COLO829 (cell line): ENCODE measurements at regions not wholly inside any gene's neighbourhood (a gene's known extent, or its start where the extent isn't known, plus 50 kb on each side); places are given as distances from the start of the nearest gene placed in this dataset.
"Not testable (repeated sequence)": the region's sequence is repeated elsewhere in the genome, so short reads cannot be mapped to it uniquely, and the experiment has no call there.

ENCODE experiments used
- DNase-seq: peaks from one replicate; pipeline ENCODE4 v3.0.0; 2012; ENCODE audit warnings: low spot score

DNA sequence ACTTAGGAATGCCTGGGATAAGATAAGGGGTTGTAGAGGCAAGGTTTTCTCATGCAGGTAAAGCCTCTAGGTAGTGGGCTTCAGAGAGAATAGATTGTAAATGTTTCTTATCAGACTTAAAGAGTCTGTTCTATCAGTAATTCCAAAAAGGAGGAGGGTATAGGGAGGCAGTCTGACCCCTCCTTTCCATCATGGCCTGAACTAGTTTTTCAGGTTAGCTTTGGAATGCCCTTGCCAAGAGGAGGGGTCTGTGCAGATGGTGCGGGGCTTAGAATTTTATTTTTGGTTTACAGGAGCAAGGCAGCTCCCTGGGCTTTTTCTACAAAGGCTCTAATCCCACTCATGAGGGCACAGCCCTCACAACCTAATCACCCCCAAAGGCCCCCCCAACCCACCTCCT, 135.0 kb downstream of the B3GNT2 start:
- no peak for DNase-seq

DNA sequence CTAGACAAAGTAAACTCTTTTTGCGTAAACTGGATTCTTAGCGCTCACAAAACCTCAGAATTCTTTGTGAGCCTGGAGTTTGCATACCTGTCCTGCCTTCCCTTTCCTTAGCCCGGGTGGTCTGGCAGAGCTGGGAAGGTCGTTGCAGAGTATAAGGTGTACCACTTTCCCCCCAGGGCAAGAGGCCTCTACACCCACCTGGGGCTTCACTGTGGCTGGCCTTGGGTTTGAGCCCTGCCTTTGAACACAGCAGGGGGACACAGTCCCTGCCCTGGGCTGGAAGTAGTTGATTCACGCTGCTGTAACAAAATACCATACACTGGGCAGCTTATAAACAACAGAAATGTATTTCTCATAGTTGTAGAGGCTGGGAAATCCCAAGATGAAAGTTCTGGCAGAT, 133.9 kb downstream of the B3GNT2 start:
- DNase-seq, result no peak

DNA sequence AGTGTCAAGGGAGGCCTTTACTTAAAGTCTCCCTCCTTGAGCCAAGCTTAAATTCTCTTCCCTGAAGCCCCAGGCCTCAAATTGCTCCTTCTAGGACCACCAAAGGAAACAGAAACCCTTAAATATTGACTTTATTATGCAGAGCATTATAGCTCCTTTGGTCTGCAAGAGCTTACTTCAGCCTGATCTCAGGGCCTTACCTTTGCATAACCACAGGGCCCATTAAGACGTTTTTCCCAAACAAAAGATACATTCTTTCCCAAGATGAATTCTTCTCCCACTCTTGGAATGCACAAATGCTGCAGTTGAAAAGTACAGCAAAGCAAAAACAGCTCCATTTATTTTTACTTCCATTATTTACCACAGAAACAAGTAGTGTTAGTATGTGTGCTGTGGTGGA, 130.8 kb downstream of the B3GNT2 start:
- no peak for DNase-seq

DNA sequence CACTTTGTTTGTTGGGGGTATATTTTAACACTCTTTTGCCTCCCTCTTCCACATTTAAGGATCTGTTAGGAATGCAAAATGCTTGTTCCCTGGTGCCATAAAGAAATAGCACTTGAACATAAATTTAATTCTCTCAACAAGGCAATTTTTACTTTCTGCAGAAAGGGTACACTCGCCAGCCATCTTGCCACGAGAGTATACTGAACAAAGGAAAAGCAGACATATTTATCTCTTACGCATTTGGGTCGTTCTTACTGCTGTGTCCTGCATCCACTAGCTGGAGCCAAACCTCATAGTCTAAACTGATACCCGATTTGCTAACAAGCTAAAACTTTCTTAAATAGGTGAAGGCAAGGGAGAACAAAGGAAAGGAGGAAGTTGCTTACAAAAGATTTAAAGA, 129.5 kb downstream of the B3GNT2 start:
- no peak for DNase-seq

DNA sequence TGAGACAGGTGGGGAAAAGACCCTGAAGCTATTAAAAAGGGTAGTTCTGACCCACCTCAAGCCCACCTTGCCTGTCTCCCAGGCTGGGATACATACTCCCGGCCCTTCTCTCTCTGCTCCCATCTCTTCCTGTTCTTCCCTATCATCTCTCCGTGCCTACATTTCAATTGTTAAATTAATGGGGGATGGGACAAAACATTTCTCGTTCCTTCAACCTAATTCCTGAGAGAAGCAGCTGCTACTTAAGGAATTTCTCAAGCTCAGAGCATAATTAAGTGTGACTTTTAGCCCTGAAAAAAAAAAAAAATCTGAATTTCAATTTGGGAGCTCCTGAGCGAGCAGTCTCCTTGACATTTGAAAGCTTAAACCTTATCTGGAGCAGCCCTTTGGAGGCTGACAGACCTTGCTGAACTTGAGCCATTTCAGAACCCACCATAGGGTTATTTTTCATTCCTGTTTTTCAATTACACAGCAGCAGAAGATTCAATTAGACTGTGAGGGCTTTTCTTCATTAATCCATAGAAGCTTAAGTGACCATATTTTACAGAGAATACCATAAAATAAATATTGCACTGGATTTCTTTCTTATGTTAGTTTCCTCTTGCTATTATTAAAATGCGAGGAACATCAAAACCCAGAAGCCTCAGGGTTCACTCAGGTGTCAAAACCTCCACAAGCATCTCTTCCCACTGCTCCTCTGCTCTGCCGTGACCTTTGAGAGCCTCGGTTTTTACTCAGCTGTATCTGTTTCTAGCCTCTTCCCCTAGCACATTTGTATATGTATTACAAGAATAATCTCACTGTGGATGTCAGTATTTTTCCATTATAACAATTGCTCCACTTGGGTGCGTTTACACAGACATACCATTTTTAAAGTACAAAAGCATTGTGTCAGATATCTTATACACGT, 125.7 kb downstream of the B3GNT2 start:
- DNase-seq, result no peak

DNA sequence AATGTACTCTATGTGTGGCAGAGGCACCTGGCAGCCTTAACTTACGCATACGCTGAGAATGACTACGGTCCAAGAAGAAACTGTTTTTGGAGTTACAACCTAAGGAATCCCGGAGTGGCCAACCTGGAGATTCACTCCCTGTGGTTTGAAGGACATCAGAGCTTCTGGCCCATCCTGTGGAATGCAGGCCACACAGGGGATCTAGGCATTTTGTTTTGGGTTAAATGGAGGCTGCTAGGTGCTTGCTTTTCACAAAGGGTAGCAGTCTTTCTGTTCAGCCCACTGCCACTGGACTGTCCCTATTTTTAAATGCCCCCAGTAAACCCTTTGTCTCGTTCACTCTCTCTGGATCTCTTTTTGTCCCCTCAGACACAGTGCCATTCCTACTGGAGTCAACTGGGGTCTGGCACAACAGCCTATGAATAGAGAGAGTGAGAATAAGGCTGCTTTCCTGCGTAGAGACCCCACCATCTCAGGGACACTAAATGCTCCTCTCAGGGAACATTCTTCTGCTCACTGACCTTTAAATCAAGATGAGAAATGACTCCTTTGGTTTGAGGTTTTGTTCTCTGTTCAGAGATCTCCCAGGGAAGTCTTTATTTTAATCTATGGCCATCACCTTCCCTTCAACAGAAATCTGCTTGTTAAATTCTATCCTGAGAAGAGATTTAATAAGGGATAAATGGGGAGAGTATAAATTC, 124.9 kb downstream of the B3GNT2 start:
- no peak for DNase-seq

DNA sequence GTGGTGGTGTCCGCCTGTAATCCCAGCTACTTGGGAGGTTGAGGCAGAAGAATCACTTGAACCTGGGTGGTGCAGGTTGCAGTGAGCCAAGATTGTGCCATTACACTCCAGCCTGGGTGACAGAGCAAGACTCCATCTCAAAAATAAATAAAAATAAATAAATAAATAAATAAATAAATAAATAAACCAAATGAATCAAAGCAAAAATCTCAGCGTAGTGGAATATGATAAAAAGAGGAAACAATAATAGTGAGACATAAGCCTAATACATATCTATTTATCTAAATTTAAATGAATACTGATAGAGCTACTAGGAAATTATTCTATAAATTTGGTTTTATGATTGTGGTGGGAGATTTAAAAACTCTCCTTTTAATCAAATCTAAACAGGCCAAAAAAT, 124.2 kb downstream of the B3GNT2 start:
- not testable (repeated sequence) for DNase-seq

DNA sequence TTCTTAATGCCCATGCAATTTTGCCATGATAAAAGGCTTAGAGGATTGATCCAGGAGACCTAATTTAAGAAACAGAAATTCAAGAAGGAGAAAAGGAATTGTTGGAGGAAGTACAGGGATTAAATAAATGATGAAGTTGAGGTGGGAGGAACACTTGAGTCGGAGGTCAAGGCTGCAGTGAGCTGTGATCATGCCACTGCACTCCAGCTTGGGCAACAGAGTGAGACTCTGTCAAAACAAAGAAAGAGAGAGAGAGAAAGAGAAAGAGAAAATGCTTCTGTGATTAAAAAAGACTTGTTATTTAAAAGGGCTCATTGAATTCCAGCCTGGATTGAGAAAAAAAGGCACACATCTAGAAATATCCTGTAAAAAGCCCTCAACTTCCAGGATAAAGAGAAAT, 123.2 kb downstream of the B3GNT2 start:
- DNase-seq, result no peak

DNA sequence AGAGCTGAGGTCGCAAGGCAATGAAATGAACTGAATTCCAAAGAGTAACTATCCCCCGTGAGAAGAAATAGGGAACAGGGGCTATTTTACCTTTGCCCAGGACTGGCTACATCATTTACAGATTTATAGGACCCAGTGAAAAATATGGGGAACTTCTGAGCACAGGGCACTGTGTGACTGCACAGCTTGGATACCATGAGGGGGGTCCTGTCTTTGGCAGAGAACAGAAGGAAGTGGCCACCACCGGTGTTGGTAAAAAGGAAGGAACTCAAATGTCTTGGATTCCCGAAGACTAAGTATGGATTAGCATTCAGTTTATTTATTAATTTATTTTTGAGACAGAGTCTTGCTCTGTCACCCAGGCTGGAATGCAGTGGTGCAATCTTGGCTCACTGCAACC, 119.6 kb downstream of the B3GNT2 start:
- no peak for DNase-seq

DNA sequence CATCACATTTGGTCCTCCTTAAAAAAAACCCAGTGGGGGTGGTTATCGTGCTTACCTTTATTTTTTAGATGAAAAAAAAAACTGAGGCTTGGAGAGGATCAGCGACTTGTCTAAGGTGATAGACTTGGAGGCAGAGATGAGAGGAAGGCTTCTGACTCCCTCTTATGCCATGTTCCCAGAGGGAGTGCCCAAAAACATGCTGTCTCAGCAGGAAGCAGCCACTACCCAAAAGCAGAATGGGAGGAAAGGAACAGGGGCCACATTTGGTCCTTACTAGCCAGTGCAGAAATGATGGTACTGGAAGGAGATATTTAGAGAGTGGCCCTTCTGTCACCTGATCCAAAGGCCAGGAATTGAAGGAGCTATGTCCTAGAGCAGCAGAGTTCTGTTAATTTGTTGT, 118.4 kb downstream of the B3GNT2 start:
- DNase-seq, result no peak

DNA sequence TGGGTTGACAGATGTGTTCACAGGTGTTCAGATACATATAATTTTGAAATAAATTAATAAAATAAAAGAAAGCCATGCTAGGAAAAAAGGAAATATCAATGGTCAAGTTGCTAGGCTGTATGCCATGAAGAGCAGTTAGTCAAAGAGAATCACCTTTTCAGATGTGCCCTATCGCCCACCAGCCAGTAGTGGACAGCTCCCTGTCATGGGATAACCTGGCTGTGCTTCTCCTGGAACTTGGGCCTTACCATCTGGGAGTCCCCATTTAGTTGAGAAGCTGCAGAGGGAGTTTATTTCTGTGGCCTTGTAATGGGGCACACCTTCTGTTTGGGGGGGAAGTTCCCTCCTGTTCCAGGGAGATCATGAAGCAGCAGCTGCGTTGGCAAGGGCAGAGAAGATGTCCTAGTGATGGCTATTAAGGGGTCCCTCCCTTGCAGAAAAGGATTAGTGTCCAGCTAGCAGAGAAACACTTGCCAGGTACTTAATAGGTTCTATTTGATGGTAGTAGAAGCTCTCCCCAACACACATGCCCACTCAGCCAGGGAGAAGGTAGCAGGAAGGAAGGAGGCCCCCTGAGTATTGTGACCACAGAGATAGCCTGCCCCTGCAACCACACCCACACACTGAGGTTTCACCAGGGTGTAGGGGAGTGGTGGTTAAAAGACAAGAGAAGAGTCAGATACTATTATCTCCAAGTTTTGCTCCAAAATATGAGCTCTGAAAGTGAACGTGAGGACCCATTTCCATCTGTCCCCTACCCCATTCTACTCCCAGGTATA, 117.7 kb downstream of the B3GNT2 start:
- DNase-seq, result no peak

DNA sequence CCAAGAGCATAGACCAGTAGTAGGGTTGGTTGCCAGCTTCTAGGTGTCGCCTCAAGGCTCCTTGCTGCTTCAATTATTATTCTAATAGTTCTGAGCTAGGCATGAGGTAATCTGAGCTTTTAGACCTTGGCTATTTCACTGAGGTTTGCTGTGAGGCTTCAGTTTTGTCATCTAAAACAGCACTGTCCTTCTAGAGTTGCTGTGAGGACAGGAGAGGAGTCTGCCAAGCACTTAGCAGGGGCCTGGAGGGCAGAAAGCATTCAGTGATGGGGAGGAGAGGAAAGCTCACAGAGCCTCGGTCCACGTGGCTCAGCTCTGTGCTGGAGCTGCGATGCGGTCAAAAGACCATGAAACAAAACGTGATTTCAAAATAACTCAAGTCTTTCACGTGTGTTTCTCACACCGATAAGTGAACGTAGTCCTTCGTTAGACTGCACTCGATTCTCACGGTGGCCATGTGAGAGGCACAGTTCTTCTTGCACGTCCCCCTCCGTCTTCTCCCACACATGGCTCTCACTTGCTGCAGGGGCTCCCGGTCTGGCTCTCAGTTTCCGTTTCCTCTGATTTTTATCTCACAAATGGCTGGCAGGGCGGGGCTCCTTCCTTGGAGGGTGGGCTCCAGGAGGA, 113.7 kb downstream of the B3GNT2 start:
- DNase-seq, result no peak

DNA sequence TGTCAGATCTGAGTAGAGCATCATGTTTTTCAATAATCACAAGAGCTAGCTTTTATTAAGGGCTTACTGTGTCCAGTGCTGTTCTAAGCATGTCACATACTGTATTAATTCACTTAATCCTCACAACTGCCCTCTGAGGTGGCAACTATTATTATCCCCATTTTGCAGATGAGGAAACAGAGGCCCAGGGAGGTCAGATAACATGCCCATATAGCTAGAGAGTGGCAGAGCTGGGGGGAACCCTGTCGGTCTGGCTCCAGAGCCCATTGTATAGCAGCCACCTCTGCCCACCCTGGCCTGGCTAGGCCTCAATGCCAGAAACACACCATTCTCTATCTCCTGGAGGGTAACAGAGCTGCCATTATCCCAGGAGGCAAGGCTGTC, 113.2 kb downstream of the B3GNT2 start:
- no peak for DNase-seq

DNA sequence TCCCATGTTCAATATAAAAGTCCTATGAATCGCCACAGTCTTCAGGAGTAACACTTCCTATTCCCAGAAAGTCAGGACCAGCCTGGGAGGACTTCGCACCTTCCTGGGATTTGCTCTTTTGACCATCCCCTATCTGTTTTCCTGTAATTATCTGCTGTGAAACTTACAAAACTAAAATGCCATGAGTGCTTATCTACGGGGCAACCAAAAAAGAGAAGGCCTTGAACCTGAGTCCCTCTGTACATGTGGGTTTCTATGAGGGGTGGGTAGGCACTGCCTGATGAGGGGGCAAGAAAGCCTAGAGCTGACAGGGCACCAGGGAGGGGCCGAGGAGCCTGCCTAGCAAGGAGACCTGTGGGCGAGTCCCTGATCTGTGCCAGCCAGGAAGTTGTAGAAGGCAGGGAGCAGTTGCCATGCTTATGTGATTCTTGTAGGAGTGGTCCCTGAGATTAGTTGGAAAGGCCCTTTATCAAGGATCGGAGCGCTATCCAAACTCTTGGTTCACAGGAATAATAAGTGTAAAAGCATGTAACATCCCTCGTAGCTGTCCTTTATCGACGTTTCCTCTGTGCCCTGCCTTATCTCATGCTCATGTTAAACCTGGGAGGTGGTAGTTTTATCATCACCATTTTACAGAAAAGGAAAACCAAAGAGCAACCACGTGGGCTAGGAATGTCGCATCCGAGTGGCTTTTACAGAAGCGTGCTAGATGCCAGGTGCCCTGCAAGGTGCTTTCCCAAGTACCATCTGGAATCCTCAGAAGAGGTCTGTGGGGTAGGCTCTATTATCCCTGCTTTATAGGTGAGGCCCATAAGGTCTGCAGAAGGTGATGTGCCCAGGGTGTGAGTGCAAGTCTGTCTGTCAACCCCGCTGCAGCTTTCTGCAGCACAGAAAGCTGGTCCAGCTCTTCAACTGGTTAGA, 111.8 kb downstream of the B3GNT2 start:
- DNase-seq, result no peak

DNA sequence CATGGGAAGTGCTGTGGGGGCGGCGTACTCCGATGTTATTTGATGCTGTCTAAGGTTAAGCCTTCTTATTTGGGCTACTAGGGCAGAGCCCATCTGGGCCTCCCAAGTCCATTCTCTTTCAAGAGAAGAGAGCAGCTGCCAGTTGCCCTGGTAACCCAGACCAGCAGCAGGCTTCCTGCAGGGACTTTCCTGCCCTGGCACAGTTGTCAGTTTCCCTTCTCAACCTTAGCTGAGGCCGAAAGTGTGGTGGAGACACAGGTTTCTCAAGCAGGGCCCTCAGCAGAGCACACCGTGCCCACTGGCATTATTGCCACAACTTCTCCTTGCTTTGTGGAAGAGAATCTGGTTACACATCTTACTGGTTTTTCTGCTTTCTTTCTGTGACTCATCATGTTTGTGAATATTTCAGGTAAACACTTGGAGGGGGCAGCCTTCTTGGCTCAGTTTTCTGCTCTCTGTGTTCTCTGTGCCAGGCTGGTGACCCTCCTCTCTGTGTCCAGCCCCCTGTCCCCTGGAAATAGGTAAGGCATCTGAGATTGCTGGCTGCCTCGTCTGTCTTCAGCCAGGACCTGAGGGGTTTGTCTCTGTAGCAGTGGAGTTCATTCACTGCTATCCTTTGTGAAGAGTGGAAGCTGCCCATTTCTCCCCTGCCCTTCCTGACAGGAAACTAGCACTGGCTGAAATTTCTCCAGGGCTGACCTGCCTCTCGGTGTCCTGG, 111.0 kb downstream of the B3GNT2 start:
- no peak for DNase-seq

DNA sequence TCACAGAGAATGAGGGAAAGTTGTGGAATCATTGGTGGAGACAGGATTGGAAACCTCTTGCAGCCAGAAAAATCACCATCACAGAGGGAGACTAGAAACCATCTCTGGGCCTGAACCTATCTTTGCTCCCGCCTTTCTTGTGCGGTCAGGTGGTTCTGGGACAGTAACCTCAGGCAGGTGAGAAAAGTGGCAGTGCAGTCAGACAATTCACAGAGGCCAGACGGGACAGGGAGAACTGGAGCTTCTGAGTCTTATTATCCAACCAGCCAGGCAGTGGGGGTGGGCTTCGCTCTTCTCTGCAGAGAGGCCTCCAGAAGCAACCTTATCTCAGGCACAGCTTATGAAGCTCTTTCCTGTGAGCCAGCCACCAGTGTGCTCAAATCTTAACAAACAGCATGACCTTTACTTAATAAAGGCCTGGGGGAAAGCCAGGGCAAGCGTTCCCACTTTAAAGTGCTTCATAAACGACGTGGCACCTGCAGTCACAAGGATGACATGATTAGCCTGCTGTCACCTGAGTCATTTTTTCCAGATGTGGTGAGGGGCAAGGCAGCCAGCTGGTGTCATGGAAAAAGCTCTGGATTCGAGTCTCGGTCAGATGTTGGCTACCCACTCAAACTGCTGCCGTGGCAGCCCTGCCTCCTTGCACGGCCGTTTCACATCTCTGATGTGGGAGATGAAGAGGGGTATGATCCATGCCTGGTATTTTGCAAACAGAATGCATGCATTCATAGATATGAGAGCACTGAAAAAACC, 109.7 kb downstream of the B3GNT2 start:
- no peak for DNase-seq

DNA sequence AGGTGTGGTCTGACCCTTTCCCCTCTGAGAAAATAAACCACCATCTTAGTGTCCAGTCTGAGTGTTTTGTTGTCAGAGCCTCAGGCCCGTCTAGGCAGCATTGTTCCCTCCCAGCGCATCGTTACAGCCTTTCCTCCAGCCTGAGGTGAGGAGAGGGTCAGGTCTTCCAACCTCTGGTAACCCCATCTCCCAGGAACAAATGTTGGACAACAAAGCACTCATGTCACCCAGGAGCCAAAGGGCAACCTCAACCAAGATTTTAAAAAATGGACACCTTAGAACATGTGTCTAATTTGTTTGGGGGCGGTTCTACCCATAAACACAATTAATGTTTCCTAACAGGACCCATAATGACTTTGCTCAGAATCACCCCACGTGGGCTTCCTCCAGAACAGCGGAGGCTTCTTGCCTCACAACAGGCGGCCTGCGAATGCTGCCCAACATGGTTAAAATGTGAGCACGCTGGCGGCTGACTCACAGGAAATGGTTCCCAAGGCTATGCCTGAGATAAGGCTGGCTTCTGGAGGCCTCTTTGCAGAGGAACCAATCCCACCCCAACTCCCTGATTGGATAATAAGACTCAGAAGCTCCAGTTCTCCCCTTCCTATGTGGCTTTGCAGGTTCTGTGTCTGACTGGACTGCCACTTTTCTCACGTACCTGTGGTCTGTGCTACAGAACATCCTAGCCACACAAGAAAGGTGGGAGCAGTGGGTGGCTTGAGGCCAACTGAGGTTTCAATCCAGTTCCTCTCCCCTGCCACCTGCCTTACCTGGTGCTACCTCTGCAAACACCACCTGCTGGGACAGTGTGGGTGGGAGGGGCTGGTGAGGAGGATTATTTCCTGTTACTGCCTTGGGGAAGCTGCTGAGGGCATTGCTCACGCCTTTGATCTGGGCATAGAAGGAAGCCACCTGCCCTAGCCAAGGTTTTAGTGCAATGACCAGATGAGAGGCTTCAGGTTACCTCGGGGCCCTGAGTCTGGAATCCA, 108.8 kb downstream of the B3GNT2 start:
- no peak for DNase-seq

DNA sequence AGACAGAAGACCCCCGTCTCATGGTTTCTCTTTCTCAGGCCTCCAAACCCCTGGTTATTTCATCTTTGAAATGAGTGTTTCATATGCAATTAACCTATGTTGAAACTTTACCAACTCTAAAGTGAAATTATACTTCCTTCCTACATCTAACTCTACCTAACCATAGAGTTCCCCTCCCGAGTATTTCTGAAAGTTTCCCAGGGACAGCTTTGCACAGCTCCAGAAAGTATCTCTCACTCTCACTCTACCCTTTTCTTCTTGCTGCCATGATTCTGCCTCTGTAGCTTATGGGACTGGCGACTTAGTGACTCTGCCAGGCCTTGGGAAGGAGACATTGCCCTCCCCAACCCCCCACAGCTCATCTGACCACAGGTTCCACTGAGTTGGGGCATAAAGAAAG, 107.9 kb downstream of the B3GNT2 start:
- DNase-seq, result no peak
